Activated T-cell treated with anti-CD3 and anti-CD28 coated beads, Interleukin-2, amount 50 U/mL, for 72 hours (primary cell): ENCODE measurements at regions not wholly inside any gene's neighbourhood (a gene's known extent, or its start where the extent isn't known, plus 50 kb on each side); places are given as distances from the start of the nearest gene placed in this dataset.

Experiments
- ATAC-seq, 2 donors: fragments of 150-1000 bp; cut with Tn5 transposase; replicated peaks in 1 of 2; 2 replicates each; pipeline ENCODE4 v1.10.0; 2021; ENCODE audit warnings: moderate library complexity in 2 of 2, mild to moderate bottlenecking in 1 of 2
- DNase-seq, 2 donors: peaks; one replicate each; pipeline ENCODE4 v3.0.0; 2021 to 2022; ENCODE audit warnings: mixed read lengths in 1 of 2
- H3K27ac Mint-ChIP-seq: one replicate; pipeline ENCODE4 v1.8.0; 2022; ENCODE audit warnings: mild to moderate bottlenecking, moderate library complexity, mixed read lengths
- H3K27me3 Mint-ChIP-seq: one replicate; pipeline ENCODE4 v1.8.0; 2022; ENCODE audit warnings: low read depth, mixed read lengths
- H3K36me3 Mint-ChIP-seq, 2 donors: one replicate each; pipeline ENCODE4 v1.8.0; 2022; ENCODE audit warnings: mixed read lengths in 2 of 2, mild to moderate bottlenecking in 1 of 2; ENCODE audit not compliant: insufficient read depth in 2 of 2
- H3K4me1 Mint-ChIP-seq: one replicate; pipeline ENCODE4 v1.8.0; 2022; ENCODE audit warnings: low read depth, mixed read lengths
- H3K4me3 Mint-ChIP-seq, 2 donors: one replicate each; pipeline ENCODE4 v1.8.0; 2022; ENCODE audit warnings: mild to moderate bottlenecking in 2 of 2, mixed read lengths in 2 of 2, moderate library complexity in 2 of 2
- H3K9me3 Mint-ChIP-seq, 2 donors: one replicate each; pipeline ENCODE4 v1.8.0; 2022; ENCODE audit warnings: mixed read lengths in 2 of 2

GRCh38 chr13:106047859-106048258 is 487.6 kb downstream of the EFNB2 start:
- Mint-ChIP-seq H3K9me3 (peaks cover 0 to 1% of the 10 kb centered on the region in 2 donors), H3K27me3 (peaks cover 6% of the 10 kb centered on the region), H3K27ac (no peak overlapping the region), H3K4me3 (no peak overlapping the region), H3K4me1 (no peaks in the 10 kb centered on the region), H3K36me3 (no peaks in the 10 kb centered on the region)
- DNase-seq (no peak), ATAC-seq (no peak)

- Mint-ChIP-seq H3K4me1 (no peaks in the 10 kb centered on the region), H3K27me3 (no peaks in the 10 kb centered on the region), H3K9me3 (no peaks in the 10 kb centered on the region), H3K27ac (no peak overlapping the region), H3K4me3 (no peak overlapping the region), H3K36me3 (no peaks in the 10 kb centered on the region)
- DNase-seq (no peak), ATAC-seq (no peak)
These were observed 492.4 kb downstream of the EFNB2 start for GRCh38 chr13:106042996-106043581.

- Mint-ChIP-seq H3K9me3 (no peaks in the 10 kb centered on the region), H3K27ac (no peak overlapping the region), H3K36me3 (no peaks in the 10 kb centered on the region), H3K27me3 (no peaks in the 10 kb centered on the region), H3K4me1 (no peaks in the 10 kb centered on the region), H3K4me3 (no peak overlapping the region)
- no peak for ATAC-seq
- no peak for DNase-seq
These were observed 494.0 kb downstream of the EFNB2 start for GRCh38 chr13:106041445-106041844.

GRCh38 chr13:106038752-106039151 is 496.7 kb downstream of the EFNB2 start:
- no peaks in the 10 kb centered on the region for H3K4me1 Mint-ChIP-seq
- no peak for DNase-seq
- no peak overlapping the region for H3K27ac Mint-ChIP-seq
- H3K36me3 Mint-ChIP-seq = no peaks in the 10 kb centered on the region
- H3K9me3 Mint-ChIP-seq = no peaks in the 10 kb centered on the region
- no peaks in the 10 kb centered on the region for H3K27me3 Mint-ChIP-seq
- ATAC-seq = no peak
- no peak overlapping the region for H3K4me3 Mint-ChIP-seq

- Mint-ChIP-seq H3K9me3 (no peaks in the 10 kb centered on the region), H3K27ac (no peak overlapping the region), H3K4me3 (no peak overlapping the region), H3K36me3 (no peaks in the 10 kb centered on the region), H3K4me1 (no peaks in the 10 kb centered on the region), H3K27me3 (no peaks in the 10 kb centered on the region)
- ATAC-seq = no peak
- no peak for DNase-seq
These were observed 498.6 kb downstream of the EFNB2 start for GRCh38 chr13:106036870-106037269.

GRCh38 chr13:106034201-106034600 is 501.3 kb downstream of the EFNB2 start:
- no peak overlapping the region for H3K27ac Mint-ChIP-seq
- no peak overlapping the region for H3K4me3 Mint-ChIP-seq
- no peak for ATAC-seq
- no peaks in the 10 kb centered on the region for H3K27me3 Mint-ChIP-seq
- no peaks in the 10 kb centered on the region for H3K9me3 Mint-ChIP-seq
- H3K36me3 Mint-ChIP-seq = no peaks in the 10 kb centered on the region
- no peak for DNase-seq
- no peaks in the 10 kb centered on the region for H3K4me1 Mint-ChIP-seq

GRCh38 chr13:106033659-106034058 is 501.8 kb downstream of the EFNB2 start:
- no peaks in the 10 kb centered on the region for H3K36me3 Mint-ChIP-seq
- no peaks in the 10 kb centered on the region for H3K9me3 Mint-ChIP-seq
- no peak overlapping the region for H3K27ac Mint-ChIP-seq
- H3K4me1 Mint-ChIP-seq = no peaks in the 10 kb centered on the region
- DNase-seq (no peak), ATAC-seq (no peak)
- H3K4me3 Mint-ChIP-seq = no peak overlapping the region
- H3K27me3 Mint-ChIP-seq = no peaks in the 10 kb centered on the region

GRCh38 chr13:106032441-106032840 is 503.0 kb downstream of the EFNB2 start:
- Mint-ChIP-seq H3K27me3 (no peaks in the 10 kb centered on the region), H3K4me1 (no peaks in the 10 kb centered on the region), H3K4me3 (no peak overlapping the region), H3K36me3 (no peaks in the 10 kb centered on the region), H3K9me3 (no peaks in the 10 kb centered on the region), H3K27ac (no peak overlapping the region)
- ATAC-seq (no peak), DNase-seq (no peak)

- Mint-ChIP-seq H3K27ac (no peak overlapping the region), H3K36me3 (no peaks in the 10 kb centered on the region), H3K9me3 (peaks cover 0 to 2% of the 10 kb centered on the region in 2 donors), H3K4me3 (no peak overlapping the region), H3K4me1 (no peaks in the 10 kb centered on the region), H3K27me3 (no peaks in the 10 kb centered on the region)
- no peak for DNase-seq
- no peak for ATAC-seq
These were observed 505.7 kb downstream of the EFNB2 start for GRCh38 chr13:106029676-106030290.

- ATAC-seq (no peak), DNase-seq (no peak)
- no peaks in the 10 kb centered on the region for H3K4me1 Mint-ChIP-seq
- no peaks in the 10 kb centered on the region for H3K36me3 Mint-ChIP-seq
- no peak overlapping the region for H3K4me3 Mint-ChIP-seq
- H3K27me3 Mint-ChIP-seq = no peaks in the 10 kb centered on the region
- H3K27ac Mint-ChIP-seq = no peak overlapping the region
- H3K9me3 Mint-ChIP-seq = peaks cover 0 to 2% of the 10 kb centered on the region in 2 donors
These were observed 506.6 kb downstream of the EFNB2 start for GRCh38 chr13:106028911-106029310.

GRCh38 chr13:106011600-106011999 is 523.9 kb downstream of the EFNB2 start:
- ATAC-seq (no peak), DNase-seq (no peak)
- Mint-ChIP-seq H3K27me3 (no peaks in the 10 kb centered on the region), H3K9me3 (peaks cover 3 to 4% of the 10 kb centered on the region in 2 donors), H3K4me3 (no peak overlapping the region), H3K27ac (no peak overlapping the region), H3K4me1 (no peaks in the 10 kb centered on the region), H3K36me3 (peaks cover 0 to 2% of the 10 kb centered on the region in 2 donors)

GRCh38 chr13:106010836-106011235 is 524.6 kb downstream of the EFNB2 start:
- no peaks in the 10 kb centered on the region for H3K4me1 Mint-ChIP-seq
- no peak overlapping the region for H3K27ac Mint-ChIP-seq
- ATAC-seq = no peak
- H3K9me3 Mint-ChIP-seq = peaks cover 3% of the 10 kb centered on the region in 2 donors
- no peak overlapping the region for H3K4me3 Mint-ChIP-seq
- peaks cover 0 to 2% of the 10 kb centered on the region in 2 donors for H3K36me3 Mint-ChIP-seq
- H3K27me3 Mint-ChIP-seq = no peaks in the 10 kb centered on the region
- DNase-seq = no peak

- peaks cover 3% of the 10 kb centered on the region in 2 donors for H3K9me3 Mint-ChIP-seq
- no peaks in the 10 kb centered on the region for H3K27me3 Mint-ChIP-seq
- ATAC-seq = no peak
These were observed 526.9 kb downstream of the EFNB2 start for GRCh38 chr13:106008540-106008939.

GRCh38 chr13:106007156-106007555 is 528.3 kb downstream of the EFNB2 start:
- no peak overlapping the region for H3K4me3 Mint-ChIP-seq
- no peak for DNase-seq
- H3K27ac Mint-ChIP-seq = no peak overlapping the region
- peaks cover 2 to 3% of the 10 kb centered on the region in 2 donors for H3K9me3 Mint-ChIP-seq
- H3K36me3 Mint-ChIP-seq = no peaks in the 10 kb centered on the region
- H3K27me3 Mint-ChIP-seq = no peaks in the 10 kb centered on the region
- ATAC-seq = no peak
- no peaks in the 10 kb centered on the region for H3K4me1 Mint-ChIP-seq

More at GRCh38 chr13:106008540-106008939, 526.9 kb downstream of the EFNB2 start:
- H3K36me3 Mint-ChIP-seq = peaks cover 0 to 2% of the 10 kb centered on the region in 2 donors
- H3K27ac Mint-ChIP-seq = no peak overlapping the region
- H3K4me1 Mint-ChIP-seq = no peaks in the 10 kb centered on the region
- H3K4me3 Mint-ChIP-seq = no peak overlapping the region
- no peak for DNase-seq
